Heart left ventricle (tissue), 13 donors: ENCODE measurements at regions not wholly inside any gene's neighbourhood (a gene's known extent, or its start where the extent isn't known, plus 50 kb on each side); places are given as distances from the start of the nearest gene placed in this dataset.

Experiments used
- CTCF ChIP-seq, 12 donors: fragments of 200-600 bp; sonication (generic) in 4 of 12; IDR thresholded peaks; one replicate each; pipeline versions ENCODE4 v1.5.0 to v1.8.0; 2018 to 2022; ENCODE audit warnings: antibody characterized with exemption in 12 of 12, mild to moderate bottlenecking in 5 of 12
- POLR2A ChIP-seq, 2 donors: fragments of 450-650 bp; IDR thresholded peaks; one replicate each; pipeline ENCODE4 v1.6.1; 2017; ENCODE audit warnings: antibody characterized with exemption in 2 of 2, mild to moderate bottlenecking in 2 of 2, moderate library complexity in 2 of 2
- donor health status: ischemic (EF 13 %, LVEDD 7.1; RV severe dilation, severe dysfunction).
- donor health status: DM: no; HTN: yes; CAD: no.
- donor health status: DM: no; HTN: no; CAD: no.
- donor health status: ischemic (EF 25% LVEDD 6.9; RV normal size, moderate dysfunction).
- donor health status: ischemic (EF 25% LVEDD 5.7; RV mildly dilated, moderate dysfunction).
- donor health status: ischemic (EF 35%, LVEDD 5.7; RV mildly dilated, moderate dysfunction).
- donor health status: nonischemic (EF 11% LVEDD 7.7; RV severe dilation, severe dysfunction).
- donor health status: DM: yes; HTN: yes; CAD: no.
- donor health status: PGD.
- donor health status: ischemic (EF 29% LVEDD 5.4; RV normal size, mild dysfunction).
- donor health status: nonischemic (EF 23%, LVEDD 6.1; RV moderate dilation, normal function).

DNA sequence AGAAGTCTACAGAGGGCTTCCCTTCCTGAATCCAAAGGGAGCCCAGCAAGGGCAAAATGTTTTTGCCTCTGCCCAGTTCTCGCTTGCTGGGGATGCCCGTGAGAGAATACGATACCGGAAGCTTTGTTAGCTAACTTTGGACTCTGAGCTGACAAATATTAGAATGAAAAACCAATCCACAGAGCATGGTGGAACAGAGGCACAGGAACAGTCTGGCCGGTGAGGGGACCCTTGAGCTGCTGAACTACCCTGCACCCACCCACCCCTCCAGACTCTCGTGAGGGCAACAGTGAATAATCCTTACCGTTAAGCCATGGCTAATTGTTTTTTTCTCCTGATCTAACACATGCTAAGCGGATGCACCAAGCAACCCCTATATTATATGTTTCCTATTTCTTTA lies 76.3 kb upstream of the AKT3 start:
- no peak for TF ChIP-seq CTCF (IDR thresholded peaks at IDR 0.05)
- TF ChIP-seq POLR2A (IDR thresholded peaks at IDR 0.05), result no peak
